ENCODE measurements at regions not wholly inside any gene's neighbourhood (a gene's known extent, or its start where the extent isn't known, plus 50 kb on each side); places are given as distances from the start of the nearest gene placed in this dataset.
A peak's percentile ranks its signal among the peaks of the same experiment; 100 is the strongest.

DNA sequence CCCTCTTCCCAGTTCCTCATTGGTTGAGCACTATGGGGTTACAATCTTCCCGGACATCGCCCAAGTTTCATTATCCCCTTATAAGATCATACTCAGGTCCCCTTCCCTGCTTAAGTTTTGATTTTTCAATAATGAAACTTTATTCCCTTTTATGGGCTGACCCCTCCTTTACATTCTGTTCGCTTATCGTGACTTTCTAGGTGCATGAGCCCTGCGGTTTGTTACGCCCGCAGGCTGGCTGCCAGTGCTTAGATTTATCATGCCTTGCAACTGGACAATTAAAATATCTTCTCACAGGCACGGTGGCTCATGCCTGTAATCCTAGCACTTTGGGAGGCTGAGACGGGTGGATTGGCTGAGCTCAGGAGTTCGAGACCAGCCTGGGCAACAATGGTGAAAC lies 127.9 kb upstream of the FER start:
- DNase-seq (ENCODE audit: low read depth), result no peak
- TF ChIP-seq, protein P1, sequence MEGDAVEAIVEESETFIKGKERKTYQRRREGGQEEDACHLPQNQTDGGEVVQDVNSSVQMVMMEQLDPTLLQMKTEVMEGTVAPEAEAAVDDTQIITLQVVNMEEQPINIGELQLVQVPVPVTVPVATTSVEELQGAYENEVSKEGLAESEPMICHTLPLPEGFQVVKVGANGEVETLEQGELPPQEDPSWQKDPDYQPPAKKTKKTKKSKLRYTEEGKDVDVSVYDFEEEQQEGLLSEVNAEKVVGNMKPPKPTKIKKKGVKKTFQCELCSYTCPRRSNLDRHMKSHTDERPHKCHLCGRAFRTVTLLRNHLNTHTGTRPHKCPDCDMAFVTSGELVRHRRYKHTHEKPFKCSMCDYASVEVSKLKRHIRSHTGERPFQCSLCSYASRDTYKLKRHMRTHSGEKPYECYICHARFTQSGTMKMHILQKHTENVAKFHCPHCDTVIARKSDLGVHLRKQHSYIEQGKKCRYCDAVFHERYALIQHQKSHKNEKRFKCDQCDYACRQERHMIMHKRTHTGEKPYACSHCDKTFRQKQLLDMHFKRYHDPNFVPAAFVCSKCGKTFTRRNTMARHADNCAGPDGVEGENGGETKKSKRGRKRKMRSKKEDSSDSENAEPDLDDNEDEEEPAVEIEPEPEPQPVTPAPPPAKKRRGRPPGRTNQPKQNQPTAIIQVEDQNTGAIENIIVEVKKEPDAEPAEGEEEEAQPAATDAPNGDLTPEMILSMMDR (conservative IDR thresholded peaks at IDR 0.05; ENCODE audit: low read depth, low read length), result no peak
- H3K4me3 ChIP-seq (ENCODE audit: low read length), result no peak overlapping the region

DNA sequence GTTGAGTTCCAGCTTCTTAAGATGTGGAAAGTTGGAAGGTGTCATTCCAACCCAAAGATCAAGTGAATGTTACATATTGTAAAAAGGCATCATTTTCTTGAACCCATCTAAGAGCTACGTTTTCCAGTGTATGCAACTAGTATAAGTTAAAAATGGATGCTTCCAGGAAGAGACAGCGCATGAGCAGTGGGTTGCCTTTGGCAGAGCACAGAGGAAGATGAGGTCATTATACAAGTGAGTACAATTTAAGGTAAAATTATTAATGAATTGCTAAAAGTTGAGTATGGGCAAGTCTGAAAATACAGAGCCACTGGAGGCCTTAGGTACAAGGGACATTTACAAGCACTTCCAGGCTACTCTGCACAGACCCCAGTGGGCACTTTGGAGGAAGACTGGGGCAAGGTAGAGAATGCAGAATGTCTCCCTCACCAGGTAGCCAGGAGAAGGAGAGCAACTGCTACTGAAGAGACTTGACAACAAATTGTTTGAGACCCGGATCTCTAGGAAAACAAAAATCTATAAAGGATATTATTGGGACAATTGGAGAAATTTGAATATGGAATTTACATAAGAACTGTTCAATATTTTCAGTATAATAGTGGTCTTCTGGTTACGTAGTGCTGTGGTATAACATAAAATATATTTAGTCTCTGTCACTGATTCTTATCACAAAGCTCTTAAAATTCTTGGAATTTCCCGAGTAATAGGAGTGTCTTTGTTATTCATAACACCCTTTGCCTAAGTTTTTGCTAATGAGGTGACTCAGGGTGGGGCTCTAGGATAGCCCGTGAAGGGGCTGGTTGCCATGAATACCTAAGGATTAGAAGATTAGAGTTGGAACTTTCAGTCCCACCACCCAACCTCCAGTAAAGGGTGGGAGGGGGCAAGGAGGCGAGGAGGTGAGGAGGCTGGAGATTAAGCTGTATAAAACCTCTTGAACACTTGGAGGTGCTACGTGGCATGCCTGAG lies 129.9 kb upstream of the FER start:
- TF ChIP-seq, protein P1 (conservative IDR thresholded peaks at IDR 0.05; ENCODE audit: low read depth, low read length), result peak; percentile 22
- DNase-seq (ENCODE audit: low read depth), result peak; percentile 83
- no peak overlapping the region for H3K4me3 ChIP-seq (ENCODE audit: low read length)

DNA sequence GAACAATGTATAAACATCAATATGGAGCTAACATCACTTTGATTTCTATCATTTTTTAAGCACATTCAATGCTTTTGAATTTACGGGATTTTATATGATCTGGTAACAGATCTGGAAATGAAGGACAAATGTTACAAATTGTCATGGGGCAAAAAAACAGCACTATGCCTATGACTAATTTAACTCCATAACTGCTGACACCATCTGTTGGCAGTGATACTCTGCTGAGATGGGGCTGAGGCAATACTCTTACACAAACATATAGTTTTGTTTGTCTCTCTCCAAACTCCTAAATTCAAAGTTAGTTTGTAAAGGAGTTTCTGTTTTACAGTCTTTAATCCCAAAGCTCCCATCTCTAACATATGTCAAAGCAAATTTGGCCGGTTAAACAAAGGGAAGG lies 132.5 kb upstream of the FER start:
- TF ChIP-seq, protein P1 (conservative IDR thresholded peaks at IDR 0.05; ENCODE audit: low read depth, low read length), result no peak
- peak; percentile 46 for DNase-seq (ENCODE audit: low read depth)
- no peak overlapping the region for H3K4me3 ChIP-seq (ENCODE audit: low read length)

DNA sequence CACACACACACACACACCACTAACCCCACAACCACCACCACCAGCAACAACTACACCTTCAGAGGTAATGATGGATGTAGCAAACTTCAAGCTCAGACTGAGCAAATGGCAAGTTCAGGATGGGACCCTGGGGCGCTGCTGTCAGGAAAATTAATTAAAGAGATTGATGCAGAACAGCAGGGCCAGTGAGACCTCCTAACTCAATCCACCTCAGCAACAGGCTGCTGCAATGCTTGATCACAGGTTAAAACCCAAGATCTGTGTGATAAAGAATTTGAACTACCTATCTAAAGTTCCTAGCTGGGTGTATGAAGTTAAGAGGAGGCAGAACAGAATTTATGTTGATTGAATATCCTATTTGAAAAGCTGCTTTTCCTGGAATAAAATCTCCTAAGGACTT lies 140.3 kb upstream of the FER start:
- TF ChIP-seq, protein P1 (conservative IDR thresholded peaks at IDR 0.05; ENCODE audit: low read depth, low read length), result no peak
- no peak for DNase-seq (ENCODE audit: low read depth)
- no peak overlapping the region for H3K4me3 ChIP-seq (ENCODE audit: low read length)

DNA sequence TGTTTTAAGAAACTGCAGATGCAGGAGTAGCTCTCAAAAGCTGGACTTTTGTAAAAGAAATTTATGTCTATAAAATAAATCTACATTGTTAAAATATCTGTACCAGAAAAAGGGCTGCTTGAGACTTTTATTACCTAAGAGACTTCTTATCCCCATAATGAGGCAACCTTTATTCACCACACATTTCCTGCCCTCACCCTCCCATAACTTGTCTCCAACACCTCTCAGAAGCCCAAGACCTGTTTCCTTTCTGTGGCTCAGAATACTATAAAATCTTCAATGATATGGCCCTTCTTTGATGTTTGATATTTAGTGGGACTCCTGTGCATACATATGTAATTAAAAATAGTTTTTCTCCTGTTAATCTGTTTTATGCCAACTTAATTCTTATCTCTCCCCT lies 141.5 kb upstream of the FER start:
- TF ChIP-seq, protein P1 (conservative IDR thresholded peaks at IDR 0.05; ENCODE audit: low read depth, low read length), result no peak
- no peak for DNase-seq (ENCODE audit: low read depth)

DNA sequence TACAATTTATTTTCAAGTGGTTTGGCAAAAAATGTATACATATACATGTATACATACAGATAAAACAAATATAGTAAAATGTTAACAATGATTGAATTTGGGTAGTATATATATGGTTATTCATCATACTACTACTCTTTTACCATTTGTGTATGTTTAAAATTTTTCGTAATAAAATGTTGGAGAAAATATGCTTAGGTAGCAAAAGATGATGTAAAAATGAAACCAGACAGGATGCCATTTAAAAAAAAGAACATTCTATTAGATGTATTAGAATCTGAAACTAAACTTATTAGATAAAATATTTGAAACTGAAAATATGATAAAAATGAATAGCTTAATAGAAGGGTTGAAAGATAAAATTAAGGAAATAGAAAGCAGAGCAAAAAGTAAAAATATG lies 144.9 kb upstream of the FER start:
- TF ChIP-seq, protein P1 (conservative IDR thresholded peaks at IDR 0.05; ENCODE audit: low read depth, low read length), result no peak
- DNase-seq (ENCODE audit: low read depth), result no peak
- H3K4me3 ChIP-seq (ENCODE audit: low read length), result no peak overlapping the region

More for the DNA sequence above, 141.5 kb upstream of the FER start:
- H3K4me3 ChIP-seq (ENCODE audit: low read length), result no peak overlapping the region

DNA sequence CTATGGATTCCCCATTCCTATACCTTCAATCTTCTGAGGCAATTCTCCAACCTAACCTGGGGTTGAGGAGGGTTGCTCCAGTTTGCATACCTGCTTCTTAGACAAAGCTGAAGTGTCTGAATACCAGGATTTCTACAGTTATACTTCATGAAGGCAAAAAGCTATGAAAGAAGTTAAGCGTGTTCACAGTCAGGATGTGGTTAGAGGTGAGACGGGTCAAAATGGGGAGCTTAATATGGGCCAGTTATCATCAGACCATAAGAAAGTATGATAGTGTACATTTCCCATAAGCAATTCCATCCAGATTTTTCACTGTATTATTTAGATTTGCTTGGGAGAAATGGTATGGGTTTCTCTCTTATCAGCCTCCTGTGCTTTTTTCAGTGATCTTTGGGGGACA lies 156.9 kb upstream of the FER start:
- H3K4me3 ChIP-seq (ENCODE audit: low read length), result no peak overlapping the region
- no peak for DNase-seq (ENCODE audit: low read depth)
- TF ChIP-seq, protein P1 (conservative IDR thresholded peaks at IDR 0.05; ENCODE audit: low read depth, low read length), result no peak
